Lung microvascular endothelial cell (primary cell): ENCODE measurements at regions not wholly inside any gene's neighbourhood (a gene's known extent, or its start where the extent isn't known, plus 50 kb on each side); places are given as distances from the start of the nearest gene placed in this dataset.
A peak's percentile ranks its signal among the peaks of the same experiment; 100 is the strongest.

Experiments used
- DNase-seq, 2 donors: peaks; one replicate each; pipeline versions ENCODE4 v3.0.0 to v3.0.0-alpha.2; 2010; ENCODE audit warnings: low read depth in 2 of 2

GRCh38 chr2:18792684-18793083 lies 203.3 kb upstream of the NT5C1B start:
- DNase-seq, result no peak

- peak in 1 of 2 donors; percentile 34 for DNase-seq
Measured at GRCh38 chr2:18792226-18792629, 202.9 kb upstream of the NT5C1B start.

- DNase-seq, result no peak
Measured at GRCh38 chr2:18791172-18791797, 201.9 kb upstream of the NT5C1B start.

GRCh38 chr2:18790509-18791171 lies 201.3 kb upstream of the NT5C1B start:
- DNase-seq, result no peak

GRCh38 chr2:18788592-18788991 lies 199.2 kb upstream of the NT5C1B start:
- peak in 1 of 2 donors; percentile 55 for DNase-seq

GRCh38 chr2:18787726-18788125 lies 198.4 kb upstream of the NT5C1B start:
- DNase-seq, result no peak

GRCh38 chr2:18784245-18784644 lies 194.9 kb upstream of the NT5C1B start:
- DNase-seq, result no peak

- DNase-seq, result peak in 1 of 2 donors; percentile 83
Measured at GRCh38 chr2:18781541-18782280, 192.3 kb upstream of the NT5C1B start.

- DNase-seq, result no peak
Measured at GRCh38 chr2:18777250-18777812, 188.0 kb upstream of the NT5C1B start.

GRCh38 chr2:18771212-18771611 lies 181.8 kb upstream of the NT5C1B start:
- no peak for DNase-seq

GRCh38 chr2:18763338-18763737 lies 174.0 kb upstream of the NT5C1B start:
- no peak for DNase-seq

GRCh38 chr2:18762667-18763066 lies 173.3 kb upstream of the NT5C1B start:
- DNase-seq, result no peak

- no peak for DNase-seq
Measured at GRCh38 chr2:18754286-18754685, 164.9 kb upstream of the NT5C1B start.

- no peak for DNase-seq
Measured at GRCh38 chr2:18753722-18754121, 164.4 kb upstream of the NT5C1B start.

- DNase-seq, result peak in 1 of 2 donors; percentile 7
Measured at GRCh38 chr2:18752667-18753422, 163.5 kb upstream of the NT5C1B start.

GRCh38 chr2:18752022-18752493 lies 162.7 kb upstream of the NT5C1B start:
- DNase-seq, result no peak

- no peak for DNase-seq
Measured at GRCh38 chr2:18750672-18751554, 161.5 kb upstream of the NT5C1B start.

- DNase-seq, result peak; percentile 62 to 82
Measured at GRCh38 chr2:18749912-18750526, 160.7 kb upstream of the NT5C1B start.

GRCh38 chr2:18745431-18746272 lies 156.3 kb upstream of the NT5C1B start:
- peak in 1 of 2 donors; percentile 76 for DNase-seq
